Peyer's patch (tissue), 4 donors: ENCODE measurements at regions not wholly inside any gene's neighbourhood (a gene's known extent, or its start where the extent isn't known, plus 50 kb on each side); places are given as distances from the start of the nearest gene placed in this dataset.

Experiments used
- CTCF ChIP-seq, 6 experiments: fragments of 450-650 bp in 4 of 6; fragments of 200-600 bp in 2 of 6; sonication (generic) in 1 of 6; IDR thresholded peaks; one replicate each; pipeline ENCODE4 v1.5.1; 2017 to 2019; ENCODE audit warnings: antibody characterized with exemption in 6 of 6, mild to moderate bottlenecking in 3 of 6, moderate library complexity in 1 of 6
- POLR2A ChIP-seq, 2 donors: fragments of 450-650 bp; IDR thresholded peaks; one replicate each; pipeline ENCODE4 v1.5.1; 2017; ENCODE audit warnings: antibody characterized with exemption in 2 of 2, mild to moderate bottlenecking in 2 of 2, moderate library complexity in 2 of 2

GRCh38 chr1:208967334-208967733 is 616.2 kb upstream of the CAMK1G start:
- TF ChIP-seq CTCF (IDR thresholded peaks at IDR 0.05) (no peak), POLR2A (IDR thresholded peaks at IDR 0.05) (no peak)
